GM23338 (cell line): ENCODE measurements at regions not wholly inside any gene's neighbourhood (a gene's known extent, or its start where the extent isn't known, plus 50 kb on each side); places are given as distances from the start of the nearest gene placed in this dataset.

Experiments used
- ATAC-seq: fragments of 200-7000 bp; cut with Tn5 transposase; 3 replicates; pipeline ENCODE4 v1.9.1; 2020
- DNase-seq: peaks from one replicate; pipeline ENCODE4 v3.0.0-alpha.2; 2015; ENCODE audit warnings: low spot score
- H2AFZ ChIP-seq: fragments of 200-600 bp; sonication (generic); 2 replicates; pipeline ENCODE4 v1.8.0; 2016; ENCODE audit warnings: antibody characterized with exemption, mild to moderate bottlenecking, moderate library complexity
- H3F3A ChIP-seq: fragments of 200-600 bp; sonication (generic); replicated peaks from 2 replicates; pipeline ENCODE4 v1.8.0; 2017; ENCODE audit warnings: antibody characterized with exemption, mixed run types, low read depth
- H3K27ac ChIP-seq: fragments of 200-600 bp; sonication (generic); 2 replicates; pipeline ENCODE4 v1.6.1; 2016; ENCODE audit warnings: low read depth
- H3K27me3 ChIP-seq: fragments of 200-600 bp; sonication (generic); 2 replicates; pipeline ENCODE4 v1.8.0; 2016; ENCODE audit warnings: mild to moderate bottlenecking, mixed run types, moderate library complexity; ENCODE audit not compliant: insufficient read depth
- H3K36me3 ChIP-seq: fragments of 200-600 bp; sonication (generic); 2 replicates; pipeline ENCODE4 v1.8.0; 2016; ENCODE audit warnings: mild to moderate bottlenecking; ENCODE audit not compliant: insufficient read depth
- H3K4me1 ChIP-seq: fragments of 200-600 bp; sonication (generic); 2 replicates; pipeline ENCODE4 v1.8.0; 2016; ENCODE audit warnings: mild to moderate bottlenecking, moderate library complexity; ENCODE audit not compliant: insufficient read depth
- H3K4me2 ChIP-seq: fragments of 200-600 bp; sonication (generic); 2 replicates; pipeline ENCODE4 v1.7.1; 2017; ENCODE audit warnings: mixed run types
- H3K4me3 ChIP-seq: fragments of 200-600 bp; sonication (generic); 2 replicates; pipeline ENCODE4 v1.6.1; 2016; ENCODE audit warnings: mixed run types
- H3K79me2 ChIP-seq: fragments of 200-600 bp; sonication (generic); replicated peaks from 2 replicates; pipeline ENCODE4 v1.8.0; 2017; ENCODE audit warnings: mild to moderate bottlenecking; ENCODE audit not compliant: insufficient read depth
- H3K9me2 ChIP-seq: fragments of 200-600 bp; sonication (generic); 2 replicates; pipeline ENCODE4 v1.8.0; 2017; ENCODE audit not compliant: insufficient read depth
- H4K20me1 ChIP-seq: fragments of 200-600 bp; sonication (generic); replicated peaks from 2 replicates; pipeline ENCODE4 v1.8.0; 2017; ENCODE audit warnings: mild to moderate bottlenecking; ENCODE audit not compliant: insufficient read depth
- H3K27ac Mint-ChIP-seq: 2 replicates; pipeline ENCODE4 v1.8.0; 2020; ENCODE audit warnings: inconsistent platforms, mild to moderate bottlenecking, moderate library complexity, mixed read lengths
- H3K27me3 Mint-ChIP-seq: 3 replicates; pipeline ENCODE4 v1.8.0; 2022; ENCODE audit warnings: low read depth, mild to moderate bottlenecking, moderate library complexity, mixed read lengths, inconsistent platforms; ENCODE audit not compliant: insufficient read depth, poor library complexity
- H3K36me3 Mint-ChIP-seq: 3 replicates; pipeline ENCODE4 v1.8.0; 2021; ENCODE audit warnings: low read depth, mild to moderate bottlenecking, inconsistent platforms, moderate library complexity, mixed read lengths
- H3K4me1 Mint-ChIP-seq: 3 replicates; pipeline ENCODE4 v1.8.0; 2020; ENCODE audit warnings: mild to moderate bottlenecking, inconsistent platforms, mixed read lengths
- H3K4me3 Mint-ChIP-seq: 3 replicates; pipeline ENCODE4 v1.8.0; 2021; ENCODE audit warnings: moderate library complexity, mild to moderate bottlenecking, inconsistent platforms, mixed read lengths
- H3K9me3 Mint-ChIP-seq: 3 replicates; pipeline ENCODE4 v1.8.0; 2020; ENCODE audit warnings: moderate library complexity, mild to moderate bottlenecking, inconsistent platforms, mixed read lengths
- CREB1 ChIP-seq: fragments of 250-450 bp; sonication (Bioruptor Pico); IDR thresholded peaks from 2 replicates; pipeline ENCODE4 v1.5.0; 2020; ENCODE audit warnings: low read depth, mild to moderate bottlenecking, moderate library complexity
- ETS1 ChIP-seq: IDR thresholded peaks from 2 replicates; pipeline ENCODE4 v1.6.1; 2016; ENCODE audit warnings: antibody characterized with exemption
- EZH2 ChIP-seq: fragments of 200-600 bp; sonication (generic); IDR thresholded peaks from one replicate; pipeline ENCODE4 v1.8.0; 2017; ENCODE audit warnings: antibody characterized with exemption, mild to moderate bottlenecking, low read depth; ENCODE audit not compliant: unreplicated experiment
- NANOG ChIP-seq: IDR thresholded peaks from 2 replicates; pipeline ENCODE4 v1.6.1; 2016; ENCODE audit warnings: antibody characterized with exemption, borderline replicate concordance
- REST ChIP-seq: IDR thresholded peaks from one replicate; pipeline ENCODE4 v1.6.1; 2018; ENCODE audit warnings: antibody characterized with exemption; ENCODE audit not compliant: unreplicated experiment
- STAT1 ChIP-seq: IDR thresholded peaks from one replicate; pipeline ENCODE4 v1.6.1; 2016; ENCODE audit warnings: antibody characterized with exemption; ENCODE audit not compliant: unreplicated experiment
- ZNF331 ChIP-seq: fragments of 250-450 bp; sonication (Bioruptor Pico); IDR thresholded peaks from 2 replicates; pipeline ENCODE4 v1.5.0; 2020; ENCODE audit warnings: low read depth, mild to moderate bottlenecking, moderate library complexity
- TF ChIP-seq, protein P1 (sequence below): fragments of 250-450 bp; sonication (Bioruptor Pico); IDR thresholded peaks from 2 replicates; pipeline ENCODE4 v1.5.0; 2020; ENCODE audit warnings: mild to moderate bottlenecking, moderate library complexity

GRCh38 chr6:61585504-61585903 lies 700.5 kb downstream of the KHDRBS2 start (continued):
- no peak for TF ChIP-seq REST

DNA sequence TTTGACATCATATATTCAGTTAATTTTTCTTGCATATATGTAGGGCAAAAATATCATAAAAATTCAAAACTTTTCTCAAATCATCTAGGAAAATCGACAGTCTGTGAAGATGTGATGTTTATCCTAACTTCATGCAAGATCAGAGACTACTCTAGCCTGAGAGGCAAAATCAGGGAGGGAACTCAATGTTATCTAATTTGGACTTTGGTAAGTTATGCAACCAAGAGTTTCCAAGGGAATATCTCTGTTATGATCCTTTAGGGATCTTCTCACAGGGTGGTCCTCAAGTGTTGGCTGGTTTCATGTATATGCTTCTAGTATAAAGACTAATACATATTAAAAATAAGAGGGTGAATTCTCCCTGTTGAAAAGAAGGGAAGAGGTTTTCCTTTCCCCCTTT lies 723.9 kb downstream of the KHDRBS2 start:
- H4K20me1 ChIP-seq, result no peaks in the 10 kb centered on the region
- peaks cover 2% of the 10 kb centered on the region for H3K27me3 Mint-ChIP-seq
- peaks cover 3% of the 10 kb centered on the region; the same call in 1 of the 2 replicates for H3K9me2 ChIP-seq
- no peak overlapping the region for H3K27ac Mint-ChIP-seq
- ATAC-seq, result no peak
- no peaks in the 10 kb centered on the region for H3K4me1 Mint-ChIP-seq
- no peaks in the 10 kb centered on the region for H3K36me3 ChIP-seq
- peaks cover 11% of the 10 kb centered on the region for H3K36me3 Mint-ChIP-seq
- no peak overlapping the region for H2AFZ ChIP-seq
- H3K27me3 ChIP-seq, result peaks cover 47% of the 10 kb centered on the region
- H3K4me2 ChIP-seq, result no peak overlapping the region
- no peak overlapping the region for H3K4me3 ChIP-seq
- H3K79me2 ChIP-seq, result no peaks in the 10 kb centered on the region
- H3K4me3 Mint-ChIP-seq, result no peak overlapping the region
- peaks cover 41% of the 10 kb centered on the region for H3K9me3 Mint-ChIP-seq
- DNase-seq, result no peak
- H3K4me1 ChIP-seq, result peaks cover 15% of the 10 kb centered on the region
- H3F3A ChIP-seq, result no peaks in the 10 kb centered on the region
- no peak overlapping the region for H3K27ac ChIP-seq
- TF ChIP-seq NANOG (no peak), ETS1 (no peak), STAT1 (no peak), CREB1 (CRISPR knock-in tag) (no peak), EZH2 (no peak), REST (no peak), ZNF331 (CRISPR knock-in tag) (no peak)
- TF ChIP-seq, protein P1, sequence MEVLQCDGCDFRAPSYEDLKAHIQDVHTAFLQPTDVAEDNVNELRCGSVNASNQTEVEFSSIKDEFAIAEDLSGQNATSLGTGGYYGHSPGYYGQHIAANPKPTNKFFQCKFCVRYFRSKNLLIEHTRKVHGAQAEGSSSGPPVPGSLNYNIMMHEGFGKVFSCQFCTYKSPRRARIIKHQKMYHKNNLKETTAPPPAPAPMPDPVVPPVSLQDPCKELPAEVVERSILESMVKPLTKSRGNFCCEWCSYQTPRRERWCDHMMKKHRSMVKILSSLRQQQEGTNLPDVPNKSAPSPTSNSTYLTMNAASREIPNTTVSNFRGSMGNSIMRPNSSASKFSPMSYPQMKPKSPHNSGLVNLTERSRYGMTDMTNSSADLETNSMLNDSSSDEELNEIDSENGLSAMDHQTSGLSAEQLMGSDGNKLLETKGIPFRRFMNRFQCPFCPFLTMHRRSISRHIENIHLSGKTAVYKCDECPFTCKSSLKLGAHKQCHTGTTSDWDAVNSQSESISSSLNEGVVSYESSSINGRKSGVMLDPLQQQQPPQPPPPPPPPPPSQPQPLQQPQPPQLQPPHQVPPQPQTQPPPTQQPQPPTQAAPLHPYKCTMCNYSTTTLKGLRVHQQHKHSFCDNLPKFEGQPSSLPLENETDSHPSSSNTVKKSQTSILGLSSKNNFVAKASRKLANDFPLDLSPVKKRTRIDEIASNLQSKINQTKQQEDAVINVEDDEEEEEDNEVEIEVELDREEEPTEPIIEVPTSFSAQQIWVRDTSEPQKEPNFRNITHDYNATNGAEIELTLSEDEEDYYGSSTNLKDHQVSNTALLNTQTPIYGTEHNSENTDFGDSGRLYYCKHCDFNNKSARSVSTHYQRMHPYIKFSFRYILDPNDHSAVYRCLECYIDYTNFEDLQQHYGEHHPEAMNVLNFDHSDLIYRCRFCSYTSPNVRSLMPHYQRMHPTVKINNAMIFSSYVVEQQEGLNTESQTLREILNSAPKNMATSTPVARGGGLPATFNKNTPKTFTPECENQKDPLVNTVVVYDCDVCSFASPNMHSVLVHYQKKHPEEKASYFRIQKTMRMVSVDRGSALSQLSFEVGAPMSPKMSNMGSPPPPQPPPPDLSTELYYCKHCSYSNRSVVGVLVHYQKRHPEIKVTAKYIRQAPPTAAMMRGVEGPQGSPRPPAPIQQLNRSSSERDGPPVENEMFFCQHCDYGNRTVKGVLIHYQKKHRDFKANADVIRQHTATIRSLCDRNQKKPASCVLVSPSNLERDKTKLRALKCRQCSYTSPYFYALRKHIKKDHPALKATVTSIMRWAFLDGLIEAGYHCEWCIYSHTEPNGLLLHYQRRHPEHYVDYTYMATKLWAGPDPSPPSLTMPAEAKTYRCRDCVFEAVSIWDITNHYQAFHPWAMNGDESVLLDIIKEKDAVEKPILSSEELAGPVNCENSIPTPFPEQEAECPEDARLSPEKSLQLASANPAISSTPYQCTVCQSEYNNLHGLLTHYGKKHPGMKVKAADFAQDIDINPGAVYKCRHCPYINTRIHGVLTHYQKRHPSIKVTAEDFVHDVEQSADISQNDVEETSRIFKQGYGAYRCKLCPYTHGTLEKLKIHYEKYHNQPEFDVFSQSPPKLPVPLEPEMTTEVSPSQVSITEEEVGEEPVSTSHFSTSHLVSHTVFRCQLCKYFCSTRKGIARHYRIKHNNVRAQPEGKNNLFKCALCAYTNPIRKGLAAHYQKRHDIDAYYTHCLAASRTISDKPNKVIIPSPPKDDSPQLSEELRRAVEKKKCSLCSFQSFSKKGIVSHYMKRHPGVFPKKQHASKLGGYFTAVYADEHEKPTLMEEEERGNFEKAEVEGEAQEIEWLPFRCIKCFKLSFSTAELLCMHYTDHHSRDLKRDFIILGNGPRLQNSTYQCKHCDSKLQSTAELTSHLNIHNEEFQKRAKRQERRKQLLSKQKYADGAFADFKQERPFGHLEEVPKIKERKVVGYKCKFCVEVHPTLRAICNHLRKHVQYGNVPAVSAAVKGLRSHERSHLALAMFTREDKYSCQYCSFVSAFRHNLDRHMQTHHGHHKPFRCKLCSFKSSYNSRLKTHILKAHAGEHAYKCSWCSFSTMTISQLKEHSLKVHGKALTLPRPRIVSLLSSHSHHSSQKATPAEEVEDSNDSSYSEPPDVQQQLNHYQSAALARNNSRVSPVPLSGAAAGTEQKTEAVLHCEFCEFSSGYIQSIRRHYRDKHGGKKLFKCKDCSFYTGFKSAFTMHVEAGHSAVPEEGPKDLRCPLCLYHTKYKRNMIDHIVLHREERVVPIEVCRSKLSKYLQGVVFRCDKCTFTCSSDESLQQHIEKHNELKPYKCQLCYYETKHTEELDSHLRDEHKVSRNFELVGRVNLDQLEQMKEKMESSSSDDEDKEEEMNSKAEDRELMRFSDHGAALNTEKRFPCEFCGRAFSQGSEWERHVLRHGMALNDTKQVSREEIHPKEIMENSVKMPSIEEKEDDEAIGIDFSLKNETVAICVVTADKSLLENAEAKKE (CRISPR knock-in tag), result no peak
